OCI-LY7 (cell line): ENCODE measurements at regions not wholly inside any gene's neighbourhood (a gene's known extent, or its start where the extent isn't known, plus 50 kb on each side); places are given as distances from the start of the nearest gene placed in this dataset.
"Not testable (repeated sequence)": the region's sequence is repeated elsewhere in the genome, so short reads cannot be mapped to it uniquely, and the experiment has no call there.

Experiments used
- BruUV-seq: library from RNA; stranded (reverse); fragments of 400-500 nt; replicated peaks from 2 replicates; lab custom pipeline; 2021; lab: Mats Ljungman, UMichigan
- CTCF ChIA-PET: fragments of 300-600 bp; sonication (Branson Sonifier 250); formaldehyde crosslinking; loops from one replicate; lab custom pipeline; 2022; ENCODE audit warnings: antibody characterized with exemption; ENCODE audit not compliant: unreplicated experiment; lab: Charles Lee
- POLR2A ChIA-PET: fragments of 300-600 bp; sonication (Branson Sonifier 250); formaldehyde crosslinking; loops from one replicate; lab custom pipeline; 2022; ENCODE audit warnings: antibody characterized with exemption; lab: Charles Lee
- DNase-seq: peaks from one replicate; pipeline ENCODE4 v3.0.0-alpha.2; 2015; ENCODE audit warnings: low spot score
- H2AFZ ChIP-seq: fragments of 200-600 bp; sonication (generic), shearing (Covaris generic); 2 replicates; pipeline ENCODE4 v1.6.1; 2014; ENCODE audit warnings: mild to moderate bottlenecking, antibody characterized with exemption, low read length, moderate library complexity
- H3K27ac ChIP-seq: fragments of 200-600 bp; sonication (generic); 2 replicates; pipeline ENCODE4 v1.5.1; 2014; ENCODE audit warnings: mixed run types, low read depth, mild to moderate bottlenecking, moderate library complexity, low read length, inconsistent platforms; ENCODE audit not compliant: poor library complexity, severe bottlenecking
- H3K36me3 ChIP-seq: fragments of 200-600 bp; sonication (generic); 2 replicates; pipeline ENCODE4 v1.6.1; 2014; ENCODE audit warnings: mild to moderate bottlenecking, antibody characterized with exemption, low read length, moderate library complexity, mixed read lengths; ENCODE audit not compliant: insufficient read depth
- H3K4me1 ChIP-seq: fragments of 200-600 bp; sonication (generic); 2 replicates; pipeline ENCODE4 v1.5.1; 2014; ENCODE audit warnings: mild to moderate bottlenecking, low read length; ENCODE audit not compliant: insufficient read depth, poor library complexity, severe bottlenecking
- H3K4me2 ChIP-seq: fragments of 200-600 bp; sonication (generic); 2 replicates; pipeline ENCODE4 v1.6.1; 2014; ENCODE audit warnings: mild to moderate bottlenecking, low read length
- H3K4me3 ChIP-seq: fragments of 200-600 bp; sonication (generic); 2 replicates; pipeline ENCODE4 v1.5.1; 2014; ENCODE audit warnings: mild to moderate bottlenecking, low read depth, low read length; ENCODE audit not compliant: poor library complexity, severe bottlenecking
- H3K79me2 ChIP-seq: fragments of 200-600 bp; sonication (generic); 2 replicates; pipeline ENCODE4 v1.6.1; 2016; ENCODE audit warnings: low read depth, mild to moderate bottlenecking, low read length, moderate library complexity, mixed read lengths; ENCODE audit not compliant: insufficient read depth
- H3K9me2 ChIP-seq: fragments of 200-600 bp; sonication (generic); 2 replicates; pipeline ENCODE4 v1.6.1; 2016; ENCODE audit warnings: mild to moderate bottlenecking, low read length, mixed read lengths; ENCODE audit not compliant: insufficient read depth
- H3K9me3 ChIP-seq: fragments of 200-600 bp; sonication (generic); 2 replicates; pipeline ENCODE4 v1.6.1; 2014; ENCODE audit warnings: mild to moderate bottlenecking, mixed run types, low read length, mixed read lengths
- H4K20me1 ChIP-seq: fragments of 200-600 bp; sonication (generic); 2 replicates; pipeline ENCODE4 v1.6.1; 2014; ENCODE audit warnings: mild to moderate bottlenecking, antibody characterized with exemption, low read length, moderate library complexity, mixed read lengths; ENCODE audit not compliant: insufficient read depth
- EZH2phosphoT487 ChIP-seq: fragments of 200-600 bp; sonication (generic); IDR thresholded peaks from 2 replicates; pipeline ENCODE4 v1.6.1; 2018; ENCODE audit warnings: low read depth, borderline replicate concordance, mild to moderate bottlenecking, mixed run types, antibody characterized with exemption, low read length, moderate library complexity, mixed read lengths
- intact Hi-C: fragments of 100-400 bp; cut with micrococcal nuclease; formaldehyde crosslinking; loops from one replicate; pipeline ENCODE4 v1.10.0; 2022; ENCODE audit not compliant: unreplicated experiment
- TF ChIP-seq, protein P1 (sequence below): fragments of 200-600 bp; sonication (generic); conservative IDR thresholded peaks from 2 replicates; pipeline ENCODE4 v1.5.1; 2014; ENCODE audit warnings: mild to moderate bottlenecking, antibody characterized with exemption, low read length, moderate library complexity, mixed read lengths

DNA sequence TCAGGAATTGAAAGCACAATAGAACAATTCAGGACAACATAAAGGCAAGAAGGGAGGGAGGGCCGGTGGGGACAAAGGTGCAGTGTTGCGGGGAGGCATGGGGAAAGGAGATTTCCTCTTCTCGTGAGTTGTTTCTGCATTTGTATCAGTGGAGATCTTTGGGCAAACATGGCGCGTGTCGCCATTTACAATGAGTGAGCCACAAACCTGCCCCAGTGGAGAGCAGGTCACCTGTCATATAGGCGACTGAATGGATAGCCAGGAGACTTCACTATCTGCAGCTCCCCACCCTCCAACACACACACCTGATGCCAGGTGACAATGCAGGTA, 87.7 kb upstream of the SLC45A1 start:
- ChIA-PET POLR2A (no interaction called here), CTCF (interaction anchor here (0.6 kb wide), 1 partner anchor 280 kb away, joined by 3 read pairs; no protein-coding TSS in a partner anchor)
- no peaks in the 10 kb centered on the region for H3K4me1 ChIP-seq
- no TSS peak for BruUV-seq
- TF ChIP-seq, protein P1, sequence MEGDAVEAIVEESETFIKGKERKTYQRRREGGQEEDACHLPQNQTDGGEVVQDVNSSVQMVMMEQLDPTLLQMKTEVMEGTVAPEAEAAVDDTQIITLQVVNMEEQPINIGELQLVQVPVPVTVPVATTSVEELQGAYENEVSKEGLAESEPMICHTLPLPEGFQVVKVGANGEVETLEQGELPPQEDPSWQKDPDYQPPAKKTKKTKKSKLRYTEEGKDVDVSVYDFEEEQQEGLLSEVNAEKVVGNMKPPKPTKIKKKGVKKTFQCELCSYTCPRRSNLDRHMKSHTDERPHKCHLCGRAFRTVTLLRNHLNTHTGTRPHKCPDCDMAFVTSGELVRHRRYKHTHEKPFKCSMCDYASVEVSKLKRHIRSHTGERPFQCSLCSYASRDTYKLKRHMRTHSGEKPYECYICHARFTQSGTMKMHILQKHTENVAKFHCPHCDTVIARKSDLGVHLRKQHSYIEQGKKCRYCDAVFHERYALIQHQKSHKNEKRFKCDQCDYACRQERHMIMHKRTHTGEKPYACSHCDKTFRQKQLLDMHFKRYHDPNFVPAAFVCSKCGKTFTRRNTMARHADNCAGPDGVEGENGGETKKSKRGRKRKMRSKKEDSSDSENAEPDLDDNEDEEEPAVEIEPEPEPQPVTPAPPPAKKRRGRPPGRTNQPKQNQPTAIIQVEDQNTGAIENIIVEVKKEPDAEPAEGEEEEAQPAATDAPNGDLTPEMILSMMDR: no peak
- no peak for TF ChIP-seq EZH2phosphoT487
- no peak overlapping the region for H3K27ac ChIP-seq
- no peaks in the 10 kb centered on the region for H3K9me2 ChIP-seq
- H3K4me2 ChIP-seq: no peak overlapping the region
- H3K9me3 ChIP-seq: no peaks in the 10 kb centered on the region
- intact Hi-C loops: no loop called here
- DNase-seq: no peak
- H2AFZ ChIP-seq: no peak overlapping the region
- H3K36me3 ChIP-seq: no peaks in the 10 kb centered on the region
- H4K20me1 ChIP-seq: no peaks in the 10 kb centered on the region
- H3K79me2 ChIP-seq: no peaks in the 10 kb centered on the region
- no peak overlapping the region for H3K4me3 ChIP-seq

DNA sequence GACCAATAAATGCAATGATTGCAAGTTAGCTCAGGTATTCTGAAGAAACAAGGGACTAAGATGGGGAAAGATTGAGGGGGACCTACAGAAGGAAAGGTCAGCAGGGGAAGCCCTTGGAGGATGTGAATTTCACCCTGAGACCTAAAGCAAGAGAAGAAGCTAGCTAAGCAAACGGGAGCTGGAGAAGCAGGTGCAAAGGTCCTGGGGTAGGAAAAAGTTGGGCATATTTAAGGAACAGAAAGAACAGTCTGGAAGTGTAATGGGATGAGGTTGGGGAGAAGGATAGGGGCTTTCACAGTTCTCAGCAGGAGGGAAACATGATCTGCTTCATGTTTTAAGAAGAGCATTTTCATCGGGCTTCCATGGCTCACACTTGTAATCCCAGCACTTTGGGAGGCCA, 89.7 kb upstream of the SLC45A1 start:
- BruUV-seq: no TSS peak

DNA sequence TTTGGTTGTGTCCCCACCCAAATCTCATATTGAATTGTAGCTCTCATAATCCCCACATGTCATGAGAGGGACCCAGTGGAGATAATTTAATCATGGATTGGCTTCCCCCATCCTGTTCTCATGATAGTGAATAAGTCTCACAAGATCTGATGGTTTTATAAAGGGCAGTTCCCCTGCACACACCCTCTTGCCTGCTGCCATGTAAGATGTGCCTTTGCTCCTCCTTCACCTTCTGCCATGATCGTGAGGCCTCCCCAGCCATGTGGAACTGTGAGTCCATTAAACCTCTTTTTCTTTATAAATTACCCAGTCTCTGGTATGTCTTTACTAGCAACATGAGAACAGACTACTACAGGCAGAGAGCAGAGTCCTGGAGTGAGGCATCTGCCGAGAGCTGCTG, 90.2 kb upstream of the SLC45A1 start:
- DNase-seq, H4K20me1 ChIP-seq, H3K27ac ChIP-seq, H3K4me2 ChIP-seq, H3K4me3 ChIP-seq, intact Hi-C loops, H3K79me2 ChIP-seq, H3K36me3 ChIP-seq, H2AFZ ChIP-seq, BruUV-seq, CTCF ChIA-PET, H3K9me3 ChIP-seq, H3K9me2 ChIP-seq, H3K4me1 ChIP-seq: not testable (repeated sequence)
- POLR2A ChIA-PET: interaction anchor here (0.6 kb wide), 1 partner anchor 592 kb away, joined by 3 read pairs; no protein-coding TSS in a partner anchor

More for the DNA sequence above, 89.7 kb upstream of the SLC45A1 start:
- DNase-seq: no peak
- H4K20me1 ChIP-seq: no peaks in the 10 kb centered on the region
- no peaks in the 10 kb centered on the region for H3K36me3 ChIP-seq
- H3K4me1 ChIP-seq: no peaks in the 10 kb centered on the region
- no peak overlapping the region for H3K4me2 ChIP-seq
- CTCF ChIA-PET: no interaction called here
- H3K79me2 ChIP-seq: no peaks in the 10 kb centered on the region
- POLR2A ChIA-PET: no interaction called here
- H3K27ac ChIP-seq: no peak overlapping the region
- no peak overlapping the region for H2AFZ ChIP-seq
- intact Hi-C loops: no loop called here
- H3K9me2 ChIP-seq: no peaks in the 10 kb centered on the region
- no peaks in the 10 kb centered on the region for H3K9me3 ChIP-seq
- no peak for TF ChIP-seq EZH2phosphoT487
- TF ChIP-seq, protein P1: no peak
- no peak overlapping the region for H3K4me3 ChIP-seq
